GM21515 (cell line): ENCODE measurements at regions not wholly inside any gene's neighbourhood (a gene's known extent, or its start where the extent isn't known, plus 50 kb on each side); places are given as distances from the start of the nearest gene placed in this dataset.
"Not testable (repeated sequence)": the region's sequence is repeated elsewhere in the genome, so short reads cannot be mapped to it uniquely, and the experiment has no call there.

Source experiments
- ATAC-seq: cut with Tn5 transposase; IDR thresholded peaks from one replicate; pipeline ENCODE4 v1.9.1; 2021; ENCODE audit not compliant: unreplicated experiment

DNA sequence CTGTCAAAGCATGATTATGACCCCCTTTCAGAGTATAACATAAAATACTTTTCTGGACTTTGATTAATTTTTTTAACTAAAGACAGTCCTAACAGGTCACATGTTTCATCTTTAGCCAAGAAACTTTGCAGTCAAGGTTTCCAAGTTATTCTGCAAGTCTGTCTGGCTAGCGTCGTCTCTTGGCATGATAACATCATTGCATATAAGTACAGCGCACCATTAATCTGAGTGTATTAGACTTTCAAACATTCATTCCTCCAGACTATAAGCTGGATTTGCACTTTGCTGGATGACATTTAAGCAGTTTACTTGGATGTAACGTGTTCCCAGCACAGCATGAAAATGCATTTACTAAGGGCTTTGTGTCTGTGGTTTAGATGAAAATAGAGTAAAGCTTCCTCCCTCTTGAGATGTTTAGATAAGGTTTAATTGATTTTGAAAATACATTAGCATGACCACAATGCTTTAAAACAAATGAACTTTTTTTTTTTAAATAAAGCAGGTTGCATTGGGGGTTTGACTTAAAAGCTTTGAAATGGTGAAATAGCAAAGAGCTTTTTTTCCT is 349.0 kb upstream of the MTPN start:
- ATAC-seq = no peak

GRCh38 chr7:136325578-136325977 is 348.4 kb upstream of the MTPN start:
- ATAC-seq = no peak

- ATAC-seq = no peak
Measured at GRCh38 chr7:136325027-136325426, 347.9 kb upstream of the MTPN start.

GRCh38 chr7:136324073-136324704 is 347.0 kb upstream of the MTPN start:
- ATAC-seq = no peak

GRCh38 chr7:136312592-136312991 is 335.4 kb upstream of the MTPN start:
- no peak for ATAC-seq

GRCh38 chr7:136309407-136309806 is 332.2 kb upstream of the MTPN start:
- no peak for ATAC-seq

- no peak for ATAC-seq
Measured at GRCh38 chr7:136308230-136308629, 331.1 kb upstream of the MTPN start.

GRCh38 chr7:136303162-136303561 is 326.0 kb upstream of the MTPN start:
- ATAC-seq = no peak

GRCh38 chr7:136302049-136302448 is 324.9 kb upstream of the MTPN start:
- no peak for ATAC-seq

DNA sequence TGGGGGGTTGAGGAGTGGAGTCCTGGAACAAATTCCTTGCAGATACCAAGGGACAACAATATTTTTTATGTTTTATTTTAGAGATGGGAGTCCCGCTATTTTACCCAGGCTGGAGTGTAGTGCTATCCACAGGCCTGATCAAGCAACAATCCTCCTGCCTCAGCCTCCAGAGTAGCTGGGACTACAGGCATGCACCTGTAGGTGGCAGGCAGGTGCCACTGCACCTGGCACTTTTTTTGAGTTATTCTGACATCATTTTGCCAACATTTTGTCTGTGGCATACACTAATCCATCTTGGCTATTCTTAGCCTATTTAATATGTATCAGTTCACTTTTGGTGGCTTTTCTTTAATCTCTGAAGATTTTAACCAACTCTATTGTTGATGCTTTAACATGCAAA is 317.8 kb upstream of the MTPN start:
- ATAC-seq = no peak

DNA sequence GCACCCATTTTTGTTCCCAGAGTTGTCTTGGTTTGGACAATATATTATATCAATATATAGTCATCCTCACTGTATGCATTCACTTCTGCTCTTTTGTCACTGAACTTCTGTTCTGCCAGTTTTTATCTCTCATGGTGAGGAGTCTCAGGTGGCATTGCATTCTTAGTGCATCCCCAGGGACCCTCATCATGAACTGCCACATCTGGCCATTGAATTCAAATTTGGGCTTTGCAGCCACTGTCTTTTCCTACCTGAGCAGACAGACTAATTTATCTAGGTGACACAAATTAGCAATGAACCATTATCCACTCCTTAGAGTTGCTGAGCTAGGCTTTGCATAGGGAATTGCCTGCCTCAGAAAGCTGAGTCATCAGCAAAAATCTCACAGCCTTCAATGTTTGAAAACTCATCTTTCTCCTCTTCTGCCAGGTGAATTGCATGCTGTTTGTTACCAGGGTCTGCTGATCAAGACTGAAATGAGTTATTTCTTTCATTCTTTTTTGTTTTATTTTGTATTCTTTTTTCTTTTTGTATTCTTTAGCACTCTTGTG is 316.8 kb upstream of the MTPN start:
- ATAC-seq = no peak

GRCh38 chr7:136293272-136293671 is 316.1 kb upstream of the MTPN start:
- ATAC-seq = no peak

DNA sequence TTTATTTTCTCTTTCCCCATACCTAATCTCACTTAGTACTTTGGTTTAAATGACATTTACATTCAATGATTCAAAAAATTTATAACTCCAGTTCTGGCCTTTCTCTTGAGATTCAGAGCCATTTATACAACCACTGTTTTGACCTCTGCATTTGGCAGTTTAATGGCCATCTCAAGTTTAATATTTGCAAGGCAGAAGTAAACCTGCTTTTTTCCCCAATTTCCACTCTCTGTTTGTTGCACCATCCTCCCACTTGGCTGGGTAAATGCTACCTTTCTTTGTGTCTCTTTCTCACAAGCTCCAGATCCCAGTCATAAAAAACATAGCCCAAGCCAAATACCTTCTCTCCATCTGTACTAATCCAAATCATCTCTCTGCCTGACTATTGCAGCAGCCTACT is 315.2 kb upstream of the MTPN start:
- ATAC-seq = no peak

- ATAC-seq = no peak
Measured at GRCh38 chr7:136290351-136290750, 313.2 kb upstream of the MTPN start.

GRCh38 chr7:136278057-136278456 is 300.9 kb upstream of the MTPN start:
- ATAC-seq = no peak

- no peak for ATAC-seq
Measured at GRCh38 chr7:136275794-136276193, 298.6 kb upstream of the MTPN start.

DNA sequence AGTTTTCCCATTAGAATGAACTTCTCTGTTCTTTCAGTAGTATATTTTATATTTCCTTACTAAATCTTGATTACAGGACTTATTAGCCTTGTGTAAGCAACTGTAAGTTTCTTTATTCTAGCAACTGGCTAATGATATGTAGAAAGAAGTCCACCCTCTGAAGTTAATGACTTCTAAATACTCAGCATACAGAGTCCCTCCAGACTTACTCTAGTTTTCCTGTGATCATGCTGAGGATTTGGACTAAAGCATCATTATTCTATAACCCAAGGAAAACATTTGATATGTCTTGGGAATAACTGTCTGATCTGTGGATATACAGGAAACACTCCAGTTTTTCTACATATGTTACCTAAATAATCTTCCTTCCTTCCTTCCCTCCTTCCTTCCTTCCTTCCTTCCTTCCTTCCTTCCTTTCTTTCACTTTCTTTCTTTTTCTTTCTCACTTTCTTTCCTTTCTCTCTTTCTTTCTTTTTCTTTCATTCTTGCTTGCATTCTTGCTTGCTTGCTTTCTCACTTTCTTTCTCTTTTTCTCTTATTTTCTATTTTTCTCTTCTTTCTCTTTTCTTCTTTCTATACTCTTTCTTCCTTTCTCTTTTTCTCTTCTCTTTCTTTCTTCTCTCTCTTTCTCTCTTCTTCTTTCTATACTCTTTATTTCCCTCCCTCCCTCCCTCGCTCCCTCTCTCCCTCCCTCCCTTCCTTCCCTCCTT is 297.6 kb upstream of the MTPN start:
- ATAC-seq = no peak

- ATAC-seq = no peak
Measured at GRCh38 chr7:136272934-136273333, 295.8 kb upstream of the MTPN start.

DNA sequence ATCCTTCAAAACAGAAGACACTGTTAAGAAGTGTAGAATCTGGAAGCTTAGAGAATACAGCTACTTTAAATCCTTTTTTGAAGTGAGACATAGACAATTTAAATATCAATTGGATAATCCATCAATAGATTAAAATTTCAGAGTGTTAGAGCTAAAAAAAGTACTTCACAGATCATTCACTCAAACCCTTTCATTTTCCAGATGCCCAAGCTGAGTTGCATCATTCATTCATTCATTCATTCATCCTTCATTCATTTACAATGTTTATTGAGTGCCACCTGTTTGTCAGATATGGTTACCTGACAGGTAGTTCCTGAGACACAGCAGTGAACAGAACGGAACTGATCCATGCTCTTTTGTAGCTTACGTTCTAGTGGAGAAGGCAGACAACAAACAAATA is 290.7 kb upstream of the MTPN start:
- ATAC-seq = no peak

- ATAC-seq = no peak
Measured at GRCh38 chr7:136266457-136266856, 289.3 kb upstream of the MTPN start.

- not testable (repeated sequence) for ATAC-seq
Measured at GRCh38 chr7:136264304-136264703, 287.1 kb upstream of the MTPN start.
